DMS 273 (cell line): ENCODE measurements at regions not wholly inside any gene's neighbourhood (a gene's known extent, or its start where the extent isn't known, plus 50 kb on each side); places are given as distances from the start of the nearest gene placed in this dataset.
"Not testable (repeated sequence)": the region's sequence is repeated elsewhere in the genome, so short reads cannot be mapped to it uniquely, and the experiment has no call there.

Experiments
- DNase-seq: peaks from one replicate; lab custom pipeline; 2025; ENCODE audit not compliant: unreplicated experiment; lab: John Stamatoyannopoulos, UW

- no peak for DNase-seq
Measured at GRCh38 chr7:83306502-83306901, 143.8 kb upstream of the PCLO start.

DNA sequence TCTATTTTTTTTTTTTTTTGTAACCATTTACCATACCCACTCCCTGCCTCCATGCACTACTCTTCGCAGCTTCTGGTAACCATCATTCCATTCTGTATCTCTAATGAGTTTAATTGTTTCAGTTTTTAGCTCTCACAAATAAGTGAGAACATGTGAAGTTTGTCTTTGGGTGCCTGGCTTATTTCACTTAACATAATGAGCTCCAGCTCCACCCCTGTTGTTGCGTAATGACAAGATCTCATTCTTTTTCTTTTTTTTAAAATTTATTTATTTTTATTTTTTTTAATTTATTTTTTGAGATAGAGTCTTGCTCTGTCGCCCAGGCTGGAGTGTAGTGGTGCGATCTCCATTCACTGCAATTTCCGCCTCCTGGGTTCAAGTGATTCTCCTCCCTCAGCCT, 142.3 kb upstream of the PCLO start:
- DNase-seq: no peak

DNA sequence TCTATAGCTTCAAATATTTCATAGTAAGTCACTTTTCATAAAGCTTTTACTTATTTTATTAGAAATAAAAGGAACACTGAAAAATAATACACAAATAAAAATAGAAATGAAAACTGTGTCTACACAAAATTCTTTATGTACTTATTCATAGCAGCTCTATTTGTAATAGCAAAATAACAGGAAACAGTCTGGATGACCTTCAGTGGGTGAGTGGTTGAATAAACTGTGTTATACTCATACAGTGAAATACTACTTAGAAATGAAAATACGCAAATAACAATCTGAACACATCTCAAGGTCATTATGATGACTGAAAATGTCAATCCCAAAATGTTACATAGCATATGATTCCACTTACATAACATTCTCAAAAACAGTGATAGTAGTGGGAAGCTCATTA, 138.7 kb upstream of the PCLO start:
- DNase-seq: no peak

- DNase-seq: no peak
Measured at GRCh38 chr7:83290211-83290610, 127.5 kb upstream of the PCLO start.

GRCh38 chr7:83289419-83289993, 126.8 kb upstream of the PCLO start:
- DNase-seq: no peak

- no peak for DNase-seq
Measured at GRCh38 chr7:83280671-83281070, 118.0 kb upstream of the PCLO start.

DNA sequence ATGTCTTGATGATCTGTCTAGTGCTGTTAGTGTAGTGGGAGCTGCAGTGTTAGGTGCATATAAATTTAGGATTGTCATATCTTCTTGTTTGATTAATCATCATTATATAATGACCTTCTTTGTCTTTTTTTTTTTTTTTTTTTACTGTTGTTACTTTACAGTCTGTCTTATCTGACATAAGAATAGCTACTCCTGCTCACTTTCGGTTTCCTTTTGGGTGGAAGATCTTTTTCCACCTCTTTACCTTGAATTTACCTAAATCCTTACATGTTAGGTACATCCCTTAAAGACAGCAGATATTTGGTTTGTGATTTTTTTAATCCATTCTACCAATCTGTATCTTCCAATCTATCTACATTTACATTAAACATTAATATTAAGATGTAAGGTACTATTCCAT, 113.6 kb upstream of the PCLO start:
- DNase-seq: no peak

GRCh38 chr7:83273699-83274098, 111.0 kb upstream of the PCLO start:
- no peak for DNase-seq

DNA sequence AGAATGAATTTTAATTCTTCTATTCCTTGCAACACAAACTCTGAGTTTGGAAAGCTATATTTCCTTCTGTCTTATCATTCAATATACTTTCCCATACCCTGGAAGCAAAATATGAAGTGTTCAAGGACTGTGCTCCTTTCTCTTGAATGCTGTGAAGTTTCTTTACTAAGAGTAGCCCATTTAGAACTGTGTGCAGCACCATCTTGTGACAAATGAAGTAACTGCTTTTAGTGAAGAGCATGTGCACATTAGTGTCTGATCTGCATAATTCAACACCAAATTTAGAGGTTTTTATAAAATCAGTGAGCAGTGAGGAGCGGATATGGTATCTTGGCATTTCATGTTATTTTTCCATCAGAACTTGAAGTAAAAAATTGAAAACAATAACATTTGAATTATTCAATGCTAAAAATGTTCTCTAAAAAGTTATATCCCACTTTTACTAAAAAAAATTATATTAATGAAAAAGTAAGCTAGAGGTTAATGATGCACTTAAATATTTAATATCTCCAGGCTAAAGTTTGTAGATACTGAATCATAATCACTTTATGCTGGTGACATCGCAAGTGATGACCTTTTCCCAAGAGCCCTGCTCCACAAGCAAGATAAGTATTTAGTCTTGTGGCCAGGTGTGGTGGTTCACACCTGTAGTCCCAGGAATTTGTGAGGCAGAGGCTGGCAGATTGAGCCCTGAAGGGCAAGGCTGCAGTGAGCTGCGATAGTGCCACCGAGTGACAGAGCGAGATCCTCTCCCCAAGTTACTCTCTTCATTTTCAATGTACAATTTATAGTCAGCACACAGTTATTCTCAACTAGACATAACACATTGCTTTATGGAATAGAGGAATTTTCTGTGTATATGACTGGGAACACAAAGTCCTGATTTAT, 108.8 kb upstream of the PCLO start:
- DNase-seq: peak; percentile 83

- no peak for DNase-seq
Measured at GRCh38 chr7:83270407-83270806, 107.7 kb upstream of the PCLO start.

- DNase-seq: no peak
Measured at GRCh38 chr7:83267141-83267631, 104.5 kb upstream of the PCLO start.

DNA sequence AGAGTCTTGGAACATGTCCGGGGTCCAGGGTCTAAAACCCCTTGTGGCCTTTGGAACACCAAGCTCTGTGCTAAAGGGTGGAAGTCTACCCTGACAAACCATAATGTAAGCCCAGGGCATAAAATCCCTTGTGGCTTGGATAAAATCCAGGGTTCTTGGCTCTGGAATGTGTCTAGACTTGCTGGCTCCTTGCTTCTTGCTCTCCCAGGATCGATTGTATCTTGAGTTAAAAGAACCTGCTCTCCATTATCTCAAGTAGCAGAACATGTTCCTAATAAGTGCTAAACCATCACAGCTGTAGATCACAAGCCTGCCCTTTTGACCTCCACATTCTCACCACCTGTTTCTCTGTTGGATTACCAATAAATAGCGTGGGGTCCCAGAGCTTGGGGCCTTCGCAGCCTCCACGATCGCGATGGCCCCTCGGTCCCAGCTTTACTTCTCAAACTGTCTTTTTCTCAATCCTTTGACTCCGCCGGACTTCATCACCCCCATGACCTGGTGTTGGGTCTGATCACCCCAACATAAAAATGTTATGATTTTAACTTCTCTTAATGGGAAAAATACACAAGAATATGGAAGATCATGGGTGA, 100.9 kb upstream of the PCLO start:
- peak; percentile 48 for DNase-seq

DNA sequence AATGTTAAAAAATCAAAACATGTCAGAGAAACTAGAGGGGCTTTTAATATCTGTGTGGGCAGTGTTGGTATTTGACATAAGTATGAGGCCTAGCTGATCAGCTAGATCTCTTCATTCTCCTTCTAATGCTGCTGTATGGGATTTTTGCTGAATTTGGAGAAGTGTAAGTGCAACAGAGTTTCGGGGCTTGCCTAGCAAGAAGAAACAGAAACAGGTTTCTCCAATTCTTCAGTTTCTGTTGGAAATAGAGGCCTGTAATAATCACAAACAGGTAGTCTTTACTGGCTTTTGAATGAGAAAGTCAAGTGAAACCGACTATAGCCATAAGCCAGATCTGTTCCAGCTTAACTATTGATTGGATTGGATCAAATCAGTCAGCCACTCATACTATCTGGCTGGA, 96.4 kb upstream of the PCLO start:
- no peak for DNase-seq

- DNase-seq: no peak
Measured at GRCh38 chr7:83248000-83248399, 85.3 kb upstream of the PCLO start.

GRCh38 chr7:83219231-83219630, 56.5 kb upstream of the PCLO start:
- DNase-seq: not testable (repeated sequence)

DNA sequence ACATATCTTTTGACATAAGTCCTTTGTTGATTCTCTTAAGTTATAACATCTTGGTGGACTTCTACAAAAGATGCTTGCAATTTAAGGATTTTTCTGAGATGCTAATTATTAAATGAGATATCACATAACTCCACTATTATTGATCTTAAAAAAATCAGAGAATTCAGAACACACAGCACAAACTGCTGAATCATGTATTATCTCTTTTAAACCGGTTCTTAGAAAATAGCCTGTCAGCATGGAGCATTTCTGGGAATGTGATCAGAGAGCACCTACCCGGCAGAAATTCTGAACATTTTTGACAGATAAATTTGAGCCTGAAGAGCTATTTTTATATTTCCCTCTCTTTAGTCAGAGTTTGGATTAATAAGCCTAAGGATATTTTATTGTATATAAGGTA, 50.2 kb upstream of the PCLO start:
- DNase-seq: no peak
